ENCODE measurements at regions not wholly inside any gene's neighbourhood (a gene's known extent, or its start where the extent isn't known, plus 50 kb on each side); places are given as distances from the start of the nearest gene placed in this dataset.
"Not testable (repeated sequence)": the region's sequence is repeated elsewhere in the genome, so short reads cannot be mapped to it uniquely, and the experiment has no call there.

DNA sequence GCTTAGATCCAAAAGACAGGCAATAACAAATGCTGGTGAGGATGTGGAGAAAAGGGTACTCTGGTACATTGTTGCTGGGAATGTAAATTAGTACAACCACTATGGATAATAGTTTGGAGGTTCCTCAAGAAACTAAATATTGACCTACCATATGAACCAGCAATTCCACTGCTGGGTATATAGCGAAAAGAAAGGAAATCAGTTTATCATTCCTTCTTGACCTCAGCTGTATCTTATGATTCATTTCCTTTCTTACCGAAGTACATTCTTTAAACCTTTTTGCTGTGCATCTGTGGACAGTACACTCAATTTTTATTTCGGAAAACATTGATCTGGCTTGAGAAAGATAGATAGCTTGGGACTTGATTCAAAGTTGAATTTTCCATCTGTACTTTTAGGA lies 183.2 kb upstream of the LRFN5 start:
- no peak overlapping the region for H3K27ac ChIP-seq (ENCODE audit: low read length)
- ATAC-seq (peak; percentile 55), DNase-seq (peak; percentile 11)
- TF ChIP-seq, protein P1, sequence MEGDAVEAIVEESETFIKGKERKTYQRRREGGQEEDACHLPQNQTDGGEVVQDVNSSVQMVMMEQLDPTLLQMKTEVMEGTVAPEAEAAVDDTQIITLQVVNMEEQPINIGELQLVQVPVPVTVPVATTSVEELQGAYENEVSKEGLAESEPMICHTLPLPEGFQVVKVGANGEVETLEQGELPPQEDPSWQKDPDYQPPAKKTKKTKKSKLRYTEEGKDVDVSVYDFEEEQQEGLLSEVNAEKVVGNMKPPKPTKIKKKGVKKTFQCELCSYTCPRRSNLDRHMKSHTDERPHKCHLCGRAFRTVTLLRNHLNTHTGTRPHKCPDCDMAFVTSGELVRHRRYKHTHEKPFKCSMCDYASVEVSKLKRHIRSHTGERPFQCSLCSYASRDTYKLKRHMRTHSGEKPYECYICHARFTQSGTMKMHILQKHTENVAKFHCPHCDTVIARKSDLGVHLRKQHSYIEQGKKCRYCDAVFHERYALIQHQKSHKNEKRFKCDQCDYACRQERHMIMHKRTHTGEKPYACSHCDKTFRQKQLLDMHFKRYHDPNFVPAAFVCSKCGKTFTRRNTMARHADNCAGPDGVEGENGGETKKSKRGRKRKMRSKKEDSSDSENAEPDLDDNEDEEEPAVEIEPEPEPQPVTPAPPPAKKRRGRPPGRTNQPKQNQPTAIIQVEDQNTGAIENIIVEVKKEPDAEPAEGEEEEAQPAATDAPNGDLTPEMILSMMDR (conservative IDR thresholded peaks at IDR 0.05; ENCODE audit: low read depth, low read length): no peak
- TF ChIP-seq EZH2 (IDR thresholded peaks at IDR 0.05; ENCODE audit: low read length, unreplicated experiment) (no peak), EZH2phosphoT487 (IDR thresholded peaks at IDR 0.05; ENCODE audit: borderline replicate concordance, low read length) (no peak)
- no peak overlapping the region for H3K9ac ChIP-seq (ENCODE audit: low read length)
- H3K4me3 ChIP-seq (ENCODE audit: low read length): no peak overlapping the region
- H3K9me3 ChIP-seq (ENCODE audit: low read length): no peaks in the 10 kb centered on the region
- no peak overlapping the region for H3K4me2 ChIP-seq (ENCODE audit: low read length)
- no peaks in the 10 kb centered on the region for H3K36me3 ChIP-seq (ENCODE audit: low read depth, low read length)
- CTCF ChIA-PET: no interaction called here
- H4K20me1 ChIP-seq (ENCODE audit: low read length): no peaks in the 10 kb centered on the region
- intact Hi-C loops (cut with micrococcal nuclease): no loop called here
- H2AFZ ChIP-seq (ENCODE audit: low read length): no peak overlapping the region
- no peaks in the 10 kb centered on the region for H3K79me2 ChIP-seq (ENCODE audit: low read length)
- H3K9me2 ChIP-seq (replicated peaks; ENCODE audit: low read length): no peaks in the 10 kb centered on the region
- no TSS peak for BruUV-seq (replicated peaks)
- POLR2A ChIA-PET (ENCODE audit: unreplicated experiment): interaction anchor here (0.6 kb wide), 1 partner anchor 1205 kb away, joined by 4 read pairs; no protein-coding TSS in a partner anchor
- H3K27me3 ChIP-seq (ENCODE audit: low read length): 0 out of 2 replicates have a peak, but pooled peaks cover 4% of the 10 kb centered on the region
- no peaks in the 10 kb centered on the region for H3F3A ChIP-seq (ENCODE audit: low read length, unreplicated experiment)
- no peaks in the 10 kb centered on the region for H3K4me1 ChIP-seq (ENCODE audit: insufficient read depth, low read length)

DNA sequence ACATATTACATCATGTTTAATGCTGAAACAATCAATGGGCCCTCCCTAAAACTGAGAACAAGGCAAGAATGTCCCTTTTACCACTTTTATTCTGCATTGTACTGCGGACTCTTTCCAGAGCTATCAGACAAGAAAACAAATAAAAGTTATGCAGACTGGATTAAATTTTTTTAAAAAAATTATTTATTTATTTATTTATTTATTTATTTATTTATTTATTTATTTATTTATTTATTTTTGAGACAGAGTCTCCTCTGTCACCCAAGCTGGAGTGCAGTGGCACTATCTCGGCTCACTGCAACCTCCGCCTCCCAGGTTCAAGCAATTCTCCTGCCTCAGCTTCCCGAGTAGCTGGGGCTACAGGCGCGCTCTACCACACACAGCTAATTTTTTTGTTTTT lies 185.4 kb upstream of the LRFN5 start:
- H2AFZ ChIP-seq (ENCODE audit: low read length); H3K27me3 ChIP-seq (ENCODE audit: low read length); intact Hi-C loops (cut with micrococcal nuclease); H3K9ac ChIP-seq (ENCODE audit: low read length); H3K27ac ChIP-seq (ENCODE audit: low read length); H4K20me1 ChIP-seq (ENCODE audit: low read length); BruUV-seq (replicated peaks); H3K36me3 ChIP-seq (ENCODE audit: low read depth, low read length); POLR2A ChIA-PET (ENCODE audit: unreplicated experiment); H3K4me1 ChIP-seq (ENCODE audit: insufficient read depth, low read length); CTCF ChIA-PET; H3K4me3 ChIP-seq (ENCODE audit: low read length); H3K9me2 ChIP-seq (replicated peaks; ENCODE audit: low read length); DNase-seq; H3K9me3 ChIP-seq (ENCODE audit: low read length); H3K4me2 ChIP-seq (ENCODE audit: low read length); ATAC-seq; H3F3A ChIP-seq (ENCODE audit: low read length, unreplicated experiment); H3K79me2 ChIP-seq (ENCODE audit: low read length): not testable (repeated sequence)

DNA sequence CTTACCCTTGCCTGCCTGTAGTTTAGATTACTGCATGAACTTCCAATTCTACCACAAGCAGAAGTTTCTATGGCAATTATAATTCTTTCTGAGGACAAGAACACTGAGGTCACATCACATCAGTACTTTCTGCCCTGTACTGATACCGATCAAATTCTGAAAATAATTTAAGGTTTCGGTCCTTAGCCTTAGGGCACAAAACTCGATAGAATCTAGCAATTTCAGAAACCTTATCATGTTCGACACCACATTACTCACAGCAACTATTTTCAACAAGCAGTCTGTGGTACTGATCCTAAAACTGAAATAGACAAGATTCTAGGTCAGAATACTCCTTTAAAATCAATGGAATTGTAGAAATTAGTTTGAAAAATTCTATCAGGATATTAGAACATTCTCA lies 187.0 kb upstream of the LRFN5 start:
- no peaks in the 10 kb centered on the region for H3K4me1 ChIP-seq (ENCODE audit: insufficient read depth, low read length)
- TF ChIP-seq EZH2 (IDR thresholded peaks at IDR 0.05; ENCODE audit: low read length, unreplicated experiment): no peak
- TF ChIP-seq, protein P1 (conservative IDR thresholded peaks at IDR 0.05; ENCODE audit: low read depth, low read length): no peak
- no peak for TF ChIP-seq EZH2phosphoT487 (IDR thresholded peaks at IDR 0.05; ENCODE audit: borderline replicate concordance, low read length)
- H3K9me2 ChIP-seq (replicated peaks; ENCODE audit: low read length): no peaks in the 10 kb centered on the region
- H2AFZ ChIP-seq (ENCODE audit: low read length): no peak overlapping the region
- ChIA-PET CTCF (no interaction called here), POLR2A (ENCODE audit: unreplicated experiment) (no interaction called here)
- H3K79me2 ChIP-seq (ENCODE audit: low read length): no peaks in the 10 kb centered on the region
- H3K36me3 ChIP-seq (ENCODE audit: low read depth, low read length): no peaks in the 10 kb centered on the region
- no peak overlapping the region for H3K9ac ChIP-seq (ENCODE audit: low read length)
- 0 out of 2 replicates have a peak, but pooled peaks cover 4% of the 10 kb centered on the region for H3K27me3 ChIP-seq (ENCODE audit: low read length)
- intact Hi-C loops (cut with micrococcal nuclease): no loop called here
- no peak overlapping the region for H3K4me2 ChIP-seq (ENCODE audit: low read length)
- no peaks in the 10 kb centered on the region for H4K20me1 ChIP-seq (ENCODE audit: low read length)
- no peaks in the 10 kb centered on the region for H3K9me3 ChIP-seq (ENCODE audit: low read length)
- ATAC-seq (no peak), DNase-seq (no peak)
- H3K4me3 ChIP-seq (ENCODE audit: low read length): no peak overlapping the region
- H3K27ac ChIP-seq (ENCODE audit: low read length): no peak overlapping the region
- BruUV-seq (replicated peaks): no TSS peak
- no peaks in the 10 kb centered on the region for H3F3A ChIP-seq (ENCODE audit: low read length, unreplicated experiment)
